GM12878 (cell line): ENCODE measurements at regions not wholly inside any gene's neighbourhood (a gene's known extent, or its start where the extent isn't known, plus 50 kb on each side); places are given as distances from the start of the nearest gene placed in this dataset.

ENCODE experiments used
- ATAC-seq: fragments of 200-7000 bp; cut with Tn5 transposase; 3 replicates; pipeline ENCODE4 v1.9.1; 2020; ENCODE audit warnings: mild to moderate bottlenecking, moderate library complexity
- BruUV-seq: library from RNA; stranded (reverse); fragments of 400-500 nt; replicated peaks from 2 replicates; lab custom pipeline; 2021; lab: Mats Ljungman, UMichigan
- CTCF ChIA-PET: fragments of 300-600 bp; sonication (Branson Sonifier 250); formaldehyde crosslinking; extraction: SDS; loops from one replicate; lab custom pipeline; 2021; ENCODE audit warnings: inconsistent platforms; lab: Yijun Ruan, JAX
- POLR2A ChIA-PET: fragments of 350-600 bp; formaldehyde crosslinking; extraction: SDS; loops from one replicate; lab custom pipeline; 2021; ENCODE audit warnings: inconsistent platforms; lab: Charles Lee
- RAD21 ChIA-PET: fragments of 300-600 bp; sonication (Branson Sonifier 250); formaldehyde crosslinking; loops from one replicate; lab custom pipeline; 2023; ENCODE audit warnings: antibody characterized with exemption; ENCODE audit not compliant: unreplicated experiment; lab: Charles Lee
- SMC1A ChIA-PET: fragments of 300-600 bp; sonication (Branson Sonifier 250); formaldehyde crosslinking; loops from one replicate; lab custom pipeline; 2023; ENCODE audit not compliant: unreplicated experiment, uncharacterized antibody; lab: Charles Lee
- DNase-seq: peaks from one replicate; pipeline ENCODE4 v3.0.0-alpha.2; 2011; ENCODE audit warnings: low read depth, low spot score
- FAIRE-seq: peaks from 3 replicates; lab custom pipeline; 2011; peaks lifted over from hg19 to GRCh38; lab: Jason Lieb, UNC
- H2AFZ ChIP-seq: 2 replicates; pipeline ENCODE4 v1.6.0; 2011; ENCODE audit warnings: low read depth, low read length, control low read depth; ENCODE audit not compliant: control insufficient read depth
- H3K27ac ChIP-seq: 2 replicates; pipeline ENCODE4 v1.5.1; 2011; ENCODE audit warnings: control low read depth; ENCODE audit not compliant: control insufficient read depth, insufficient read depth
- H3K27me3 ChIP-seq, 2 experiments: replicated peaks in 1 of 2; 2 replicates each; pipeline versions ENCODE4 v1.6.0 to v1.6.1; 2011; ENCODE audit warnings: low read length in 1 of 2; ENCODE audit not compliant: control insufficient read depth in 2 of 2, insufficient read depth in 2 of 2
- H3K36me3 ChIP-seq, 2 experiments: 2 replicates each; pipeline ENCODE4 v1.5.1; 2011; ENCODE audit warnings: low read length in 1 of 2; ENCODE audit not compliant: control insufficient read depth in 2 of 2, insufficient read depth in 2 of 2
- H3K4me1 ChIP-seq: 2 replicates; pipeline ENCODE4 v1.6.1; 2011; ENCODE audit warnings: mild to moderate bottlenecking, low read length, moderate library complexity, mixed read lengths; ENCODE audit not compliant: control insufficient read depth, insufficient read depth
- H3K4me2 ChIP-seq: 2 replicates; pipeline ENCODE4 v1.6.0; 2011; ENCODE audit warnings: control low read depth; ENCODE audit not compliant: control insufficient read depth, insufficient read depth
- H3K4me3 ChIP-seq: fragments of 200-600 bp; sonication (generic); 2 replicates; pipeline ENCODE4 v1.5.1; 2016
- H3K79me2 ChIP-seq: 2 replicates; pipeline ENCODE4 v1.6.0; 2011; ENCODE audit warnings: low read length; ENCODE audit not compliant: control insufficient read depth, insufficient read depth
- H3K9ac ChIP-seq: 2 replicates; pipeline ENCODE4 v1.8.0; 2011; ENCODE audit warnings: low read length, control low read depth, mixed read lengths; ENCODE audit not compliant: control insufficient read depth, insufficient read depth
- H3K9me3 ChIP-seq: replicated peaks from 3 replicates; pipeline ENCODE4 v1.5.1; 2011; ENCODE audit warnings: mild to moderate bottlenecking, low read length; ENCODE audit not compliant: control insufficient read depth, insufficient read depth
- H4K20me1 ChIP-seq: 2 replicates; pipeline ENCODE4 v1.6.0; 2011; ENCODE audit not compliant: control insufficient read depth, insufficient read depth
- GATAD2B ChIP-seq: fragments of 450-650 bp; conservative IDR thresholded peaks from 2 replicates; pipeline ENCODE4 v1.6.1; 2017; ENCODE audit warnings: low read depth, mild to moderate bottlenecking, moderate library complexity
- PAX8 ChIP-seq: fragments of 450-650 bp; IDR thresholded peaks from 2 replicates; pipeline ENCODE4 v1.6.1; 2017; ENCODE audit warnings: mild to moderate bottlenecking, moderate library complexity
- RB1 ChIP-seq: fragments of 450-650 bp; formaldehyde crosslinking; IDR thresholded peaks from 2 replicates; pipeline ENCODE4 v1.6.1; 2017; ENCODE audit warnings: mild to moderate bottlenecking, borderline replicate concordance
- RUNX3 ChIP-seq: IDR thresholded peaks from 2 replicates; pipeline ENCODE4 v1.6.1; 2012; ENCODE audit warnings: low read length, inconsistent platforms
- SIX5 ChIP-seq: IDR thresholded peaks from 2 replicates; pipeline ENCODE4 v1.6.1; 2011; ENCODE audit warnings: mild to moderate bottlenecking, low read depth, low read length, moderate library complexity; ENCODE audit not compliant: severe bottlenecking
- ZNF207 ChIP-seq: fragments of 450-650 bp; IDR thresholded peaks from 2 replicates; pipeline ENCODE4 v1.6.1; 2014; ENCODE audit warnings: antibody characterized with exemption, mild to moderate bottlenecking, borderline replicate concordance
- WGBS: methylation state at CpG from one replicate; pipeline ENCODE4 v1.1.6; 2016; ENCODE audit warnings: low lambda C conversion rate; ENCODE audit not compliant: insufficient replicate concordance, insufficient coverage; ENCODE audit errors: missing lambda C conversion rate; 5-methylcytosine and 5-hydroxymethylcytosine counted together
- in situ Hi-C: fragments of 300-500 bp; cut with MboI; formaldehyde crosslinking; loops from 9 replicates; pipeline ENCODE4 v1.14.3; 2018; ENCODE audit warnings: mixed read lengths
- intact Hi-C: fragments of 100-400 bp; cut with micrococcal nuclease; formaldehyde crosslinking; loops from one replicate; pipeline ENCODE4 v1.14.2; 2022; ENCODE audit not compliant: unreplicated experiment
- TF ChIP-seq, protein P1 (sequence below): fragments of 450-650 bp; IDR thresholded peaks from 2 replicates; pipeline ENCODE4 v1.6.1; 2017; ENCODE audit warnings: borderline replicate concordance
- TF ChIP-seq, protein P2 (sequence below): fragments of 450-650 bp; IDR thresholded peaks from 2 replicates; pipeline ENCODE4 v1.6.1; 2016; ENCODE audit warnings: mild to moderate bottlenecking, moderate library complexity, borderline replicate concordance

DNA sequence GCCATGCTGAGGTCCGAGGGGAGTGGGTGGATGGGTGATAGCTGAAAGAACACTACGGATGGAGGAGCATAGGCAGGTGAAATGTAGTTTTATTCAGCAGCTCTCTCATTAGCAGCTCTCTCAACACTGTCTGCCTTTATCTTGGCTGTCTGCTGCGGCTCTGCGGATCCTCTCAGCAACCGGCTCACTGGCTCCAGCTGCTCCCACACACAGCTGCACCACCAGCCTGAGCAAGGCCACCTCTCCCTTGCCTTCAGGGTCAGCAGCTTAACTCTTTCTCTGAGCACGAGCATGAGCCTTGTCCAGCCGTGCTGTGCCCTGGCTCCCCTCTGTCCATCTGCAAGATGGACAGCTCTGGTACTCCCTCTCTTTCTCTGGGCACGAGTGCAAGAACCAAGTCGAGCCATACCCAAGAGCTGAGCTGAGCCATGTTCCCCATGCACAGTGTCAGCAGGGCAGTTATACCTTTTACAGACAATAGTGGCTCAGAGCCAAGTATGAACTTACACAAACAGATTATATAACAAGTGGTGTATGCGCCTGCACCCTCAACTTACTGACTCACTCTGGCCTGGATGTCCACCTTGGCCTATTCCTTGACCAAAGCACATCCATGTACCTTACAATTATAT, 108.5 kb downstream of the MACIR start:
- no peaks in the 10 kb centered on the region for H3K27me3 ChIP-seq
- DNase-seq = no peak
- WGBS = 61% methylated on average over 10 of the region's 10 CpGs
- in situ Hi-C loops (no loop called here), intact Hi-C loops (no loop called here)
- FAIRE-seq = no peak
- ChIA-PET CTCF (interaction anchor here (1.3 kb wide), 1 partner anchor 134 kb away, joined by 4 read pairs; no protein-coding TSS in a partner anchor), POLR2A (no interaction called here), SMC1A (no interaction called here), RAD21 (no interaction called here)
- no peak overlapping the region for H2AFZ ChIP-seq
- H3K27ac ChIP-seq = no peak overlapping the region
- no peak overlapping the region for H3K4me2 ChIP-seq
- no peaks in the 10 kb centered on the region for H3K36me3 ChIP-seq
- no TSS peak for BruUV-seq
- no peaks in the 10 kb centered on the region for H4K20me1 ChIP-seq
- H3K4me3 ChIP-seq = no peak overlapping the region
- no peak for ATAC-seq
- no peaks in the 10 kb centered on the region for H3K9me3 ChIP-seq
- H3K79me2 ChIP-seq = no peaks in the 10 kb centered on the region
- H3K9ac ChIP-seq = no peak overlapping the region
- TF ChIP-seq RUNX3 = no peak
- no peak for TF ChIP-seq ZNF207
- TF ChIP-seq PAX8 = no peak
- no peak for TF ChIP-seq GATAD2B
- TF ChIP-seq, protein P1, sequence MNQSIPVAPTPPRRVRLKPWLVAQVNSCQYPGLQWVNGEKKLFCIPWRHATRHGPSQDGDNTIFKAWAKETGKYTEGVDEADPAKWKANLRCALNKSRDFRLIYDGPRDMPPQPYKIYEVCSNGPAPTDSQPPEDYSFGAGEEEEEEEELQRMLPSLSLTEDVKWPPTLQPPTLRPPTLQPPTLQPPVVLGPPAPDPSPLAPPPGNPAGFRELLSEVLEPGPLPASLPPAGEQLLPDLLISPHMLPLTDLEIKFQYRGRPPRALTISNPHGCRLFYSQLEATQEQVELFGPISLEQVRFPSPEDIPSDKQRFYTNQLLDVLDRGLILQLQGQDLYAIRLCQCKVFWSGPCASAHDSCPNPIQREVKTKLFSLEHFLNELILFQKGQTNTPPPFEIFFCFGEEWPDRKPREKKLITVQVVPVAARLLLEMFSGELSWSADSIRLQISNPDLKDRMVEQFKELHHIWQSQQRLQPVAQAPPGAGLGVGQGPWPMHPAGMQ = no peak
- no peak for TF ChIP-seq SIX5
- TF ChIP-seq RB1 = no peak
- TF ChIP-seq, protein P2, sequence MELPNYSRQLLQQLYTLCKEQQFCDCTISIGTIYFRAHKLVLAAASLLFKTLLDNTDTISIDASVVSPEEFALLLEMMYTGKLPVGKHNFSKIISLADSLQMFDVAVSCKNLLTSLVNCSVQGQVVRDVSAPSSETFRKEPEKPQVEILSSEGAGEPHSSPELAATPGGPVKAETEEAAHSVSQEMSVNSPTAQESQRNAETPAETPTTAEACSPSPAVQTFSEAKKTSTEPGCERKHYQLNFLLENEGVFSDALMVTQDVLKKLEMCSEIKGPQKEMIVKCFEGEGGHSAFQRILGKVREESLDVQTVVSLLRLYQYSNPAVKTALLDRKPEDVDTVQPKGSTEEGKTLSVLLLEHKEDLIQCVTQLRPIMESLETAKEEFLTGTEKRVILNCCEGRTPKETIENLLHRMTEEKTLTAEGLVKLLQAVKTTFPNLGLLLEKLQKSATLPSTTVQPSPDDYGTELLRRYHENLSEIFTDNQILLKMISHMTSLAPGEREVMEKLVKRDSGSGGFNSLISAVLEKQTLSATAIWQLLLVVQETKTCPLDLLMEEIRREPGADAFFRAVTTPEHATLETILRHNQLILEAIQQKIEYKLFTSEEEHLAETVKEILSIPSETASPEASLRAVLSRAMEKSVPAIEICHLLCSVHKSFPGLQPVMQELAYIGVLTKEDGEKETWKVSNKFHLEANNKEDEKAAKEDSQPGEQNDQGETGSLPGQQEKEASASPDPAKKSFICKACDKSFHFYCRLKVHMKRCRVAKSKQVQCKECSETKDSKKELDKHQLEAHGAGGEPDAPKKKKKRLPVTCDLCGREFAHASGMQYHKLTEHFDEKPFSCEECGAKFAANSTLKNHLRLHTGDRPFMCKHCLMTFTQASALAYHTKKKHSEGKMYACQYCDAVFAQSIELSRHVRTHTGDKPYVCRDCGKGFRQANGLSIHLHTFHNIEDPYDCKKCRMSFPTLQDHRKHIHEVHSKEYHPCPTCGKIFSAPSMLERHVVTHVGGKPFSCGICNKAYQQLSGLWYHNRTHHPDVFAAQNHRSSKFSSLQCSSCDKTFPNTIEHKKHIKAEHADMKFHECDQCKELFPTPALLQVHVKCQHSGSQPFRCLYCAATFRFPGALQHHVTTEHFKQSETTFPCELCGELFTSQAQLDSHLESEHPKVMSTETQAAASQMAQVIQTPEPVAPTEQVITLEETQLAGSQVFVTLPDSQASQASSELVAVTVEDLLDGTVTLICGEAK = no peak
- no peaks in the 10 kb centered on the region for H3K4me1 ChIP-seq
